Testis (tissue), 2 donors: ENCODE measurements at regions not wholly inside any gene's neighbourhood (a gene's known extent, or its start where the extent isn't known, plus 50 kb on each side); places are given as distances from the start of the nearest gene placed in this dataset.

Experiments used
- DNase-seq: peaks from one replicate; pipeline ENCODE4 v3.0.0-alpha.2; 2019
- H3K27ac ChIP-seq, 2 donors: fragments of 200-600 bp; sonication (generic); one replicate each; pipeline ENCODE4 v1.5.1; 2019
- H3K27me3 ChIP-seq: fragments of 200-600 bp; sonication (generic); one replicate; pipeline ENCODE4 v1.5.1; 2019
- H3K36me3 ChIP-seq: fragments of 200-600 bp; sonication (generic); one replicate; pipeline ENCODE4 v1.5.1; 2017; ENCODE audit warnings: low read depth; ENCODE audit errors: missing control alignments
- H3K4me1 ChIP-seq: fragments of 200-600 bp; sonication (generic); one replicate; pipeline ENCODE4 v1.5.1; 2019
- H3K4me3 ChIP-seq, 2 donors: fragments of 200-600 bp; sonication (generic); one replicate each; pipeline ENCODE4 v1.5.1; 2017 to 2019
- H3K9me3 ChIP-seq: fragments of 200-600 bp; sonication (generic); one replicate; pipeline ENCODE4 v1.5.1; 2017
- CTCF ChIP-seq, 3 experiments: fragments of 450-650 bp in 2 of 3; fragments of 200-600 bp in 1 of 3; sonication (generic) in 1 of 3; IDR thresholded peaks; one replicate each; pipeline ENCODE4 v1.5.1; 2016 to 2019; ENCODE audit warnings: antibody characterized with exemption in 3 of 3, mild to moderate bottlenecking in 2 of 3, moderate library complexity in 1 of 3
- POLR2A ChIP-seq: fragments of 450-650 bp; IDR thresholded peaks from one replicate; pipeline ENCODE4 v1.6.1; 2017; ENCODE audit warnings: antibody characterized with exemption, mild to moderate bottlenecking, moderate library complexity
- WGBS, 2 donors: methylation state at CpG; one replicate each; pipeline ENCODE4 v1.1.5; 2018; 5-methylcytosine and 5-hydroxymethylcytosine counted together
- intact Hi-C: fragments of 100-400 bp; cut with DNase I; formaldehyde crosslinking; loops from one replicate; pipeline ENCODE4 v1.15.1; 2023; ENCODE audit warnings: low total_unique reads

- Histone ChIP-seq H3K4me1 (no peaks in the 10 kb centered on the region), H3K27me3 (no peaks in the 10 kb centered on the region), H3K36me3 (no peaks in the 10 kb centered on the region), H3K27ac (no peak overlapping the region), H3K4me3 (no peak overlapping the region), H3K9me3 (no peaks in the 10 kb centered on the region)
- DNase-seq: no peak
- intact Hi-C loops: no loop called here
- WGBS, 2 donors: 86 to 95% methylated on average over 3 of the region's 3 CpGs
- TF ChIP-seq CTCF (IDR thresholded peaks at IDR 0.05): no peak
- no peak for TF ChIP-seq POLR2A
Measured at GRCh38 chr2:220987839-220988238, 584.3 kb downstream of the EPHA4 start.

- no peak for DNase-seq
- intact Hi-C loops: no loop called here
- Histone ChIP-seq H3K27me3 (no peaks in the 10 kb centered on the region), H3K4me1 (no peaks in the 10 kb centered on the region), H3K27ac (no peak overlapping the region), H3K36me3 (no peaks in the 10 kb centered on the region), H3K4me3 (no peak overlapping the region), H3K9me3 (no peaks in the 10 kb centered on the region)
- no peak for TF ChIP-seq POLR2A
- TF ChIP-seq CTCF (IDR thresholded peaks at IDR 0.05): no peak
Measured at GRCh38 chr2:220991972-220992371, 580.1 kb downstream of the EPHA4 start.

DNA sequence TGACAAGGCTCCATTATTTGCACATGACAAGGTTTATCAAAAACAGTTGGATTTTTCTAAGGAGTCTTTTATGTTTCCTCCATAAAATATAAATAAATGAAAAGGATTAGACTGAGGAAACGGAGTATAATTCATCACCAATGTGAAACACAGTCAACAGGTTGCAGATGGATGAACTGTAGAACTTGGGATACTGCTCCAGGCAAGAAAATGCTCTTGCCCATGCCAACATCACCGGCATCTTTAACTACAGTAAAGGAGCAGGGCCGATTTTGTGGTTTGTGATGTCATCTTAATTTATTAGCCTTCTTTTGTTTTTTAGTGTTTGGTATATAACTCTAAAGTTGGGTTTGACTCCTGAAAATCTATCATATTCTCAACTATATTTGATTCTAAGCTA is 577.3 kb downstream of the EPHA4 start:
- Histone ChIP-seq H3K27me3 (no peaks in the 10 kb centered on the region), H3K36me3 (no peaks in the 10 kb centered on the region), H3K4me3 (no peak overlapping the region), H3K27ac (no peak overlapping the region), H3K9me3 (no peaks in the 10 kb centered on the region), H3K4me1 (no peaks in the 10 kb centered on the region)
- no peak for TF ChIP-seq CTCF (IDR thresholded peaks at IDR 0.05)
- no peak for TF ChIP-seq POLR2A
- intact Hi-C loops: no loop called here
- 86 to 87% methylated on average over 3 of the region's 3 CpGs for WGBS, 2 donors
- no peak for DNase-seq

GRCh38 chr2:220995581-220995980 is 576.5 kb downstream of the EPHA4 start:
- no peaks in the 10 kb centered on the region for H3K9me3 ChIP-seq
- no peak for DNase-seq
- H3K27me3 ChIP-seq: no peaks in the 10 kb centered on the region
- H3K27ac ChIP-seq: no peak overlapping the region
- intact Hi-C loops: no loop called here
- TF ChIP-seq CTCF (IDR thresholded peaks at IDR 0.05) (no peak), POLR2A (no peak)
- no peak overlapping the region for H3K4me3 ChIP-seq
- H3K4me1 ChIP-seq: no peaks in the 10 kb centered on the region
- H3K36me3 ChIP-seq: no peaks in the 10 kb centered on the region
- 90 to 91% methylated on average over 2 of the region's 2 CpGs for WGBS, 2 donors

DNA sequence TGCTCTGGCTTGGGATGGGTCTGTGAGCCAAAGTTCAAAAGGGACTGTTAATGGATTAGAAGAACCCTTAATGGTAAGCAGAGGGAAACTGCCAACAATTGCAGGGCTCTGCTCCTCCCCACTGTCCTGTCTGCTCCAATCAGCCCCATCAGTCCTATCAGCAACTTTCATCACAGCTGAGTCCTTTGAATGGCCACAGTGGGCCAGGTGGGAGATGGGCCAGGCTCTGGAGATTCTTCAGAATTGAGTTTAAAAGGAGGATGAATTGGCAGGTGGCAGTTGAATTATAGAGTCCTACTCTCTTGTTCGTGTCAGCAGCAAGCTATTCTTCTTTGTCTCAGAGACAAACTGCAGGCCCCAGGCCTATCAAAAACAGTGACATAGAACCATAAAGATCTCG is 573.9 kb downstream of the EPHA4 start:
- Histone ChIP-seq H3K27ac (no peak overlapping the region), H3K27me3 (no peaks in the 10 kb centered on the region), H3K4me1 (no peaks in the 10 kb centered on the region), H3K4me3 (no peak overlapping the region), H3K36me3 (no peaks in the 10 kb centered on the region), H3K9me3 (no peaks in the 10 kb centered on the region)
- intact Hi-C loops: no loop called here
- DNase-seq: no peak
- TF ChIP-seq CTCF (IDR thresholded peaks at IDR 0.05): no peak
- no peak for TF ChIP-seq POLR2A
- WGBS, 2 donors: 36 to 69% methylated on average over 2 of the region's 2 CpGs
